Activated CD4-positive, alpha-beta T cell treated with anti-CD3 and anti-CD28 coated beads, Interleukin-2, amount 50 U/mL, for 48 hours (primary cell): ENCODE measurements at regions not wholly inside any gene's neighbourhood (a gene's known extent, or its start where the extent isn't known, plus 50 kb on each side); places are given as distances from the start of the nearest gene placed in this dataset.
A peak's percentile ranks its signal among the peaks of the same experiment; 100 is the strongest.
"Not testable (repeated sequence)": the region's sequence is repeated elsewhere in the genome, so short reads cannot be mapped to it uniquely, and the experiment has no call there.

ENCODE experiments used
- DNase-seq, 2 experiments: peaks; one replicate each; pipeline ENCODE4 v3.0.0-alpha.2; 2020

DNA sequence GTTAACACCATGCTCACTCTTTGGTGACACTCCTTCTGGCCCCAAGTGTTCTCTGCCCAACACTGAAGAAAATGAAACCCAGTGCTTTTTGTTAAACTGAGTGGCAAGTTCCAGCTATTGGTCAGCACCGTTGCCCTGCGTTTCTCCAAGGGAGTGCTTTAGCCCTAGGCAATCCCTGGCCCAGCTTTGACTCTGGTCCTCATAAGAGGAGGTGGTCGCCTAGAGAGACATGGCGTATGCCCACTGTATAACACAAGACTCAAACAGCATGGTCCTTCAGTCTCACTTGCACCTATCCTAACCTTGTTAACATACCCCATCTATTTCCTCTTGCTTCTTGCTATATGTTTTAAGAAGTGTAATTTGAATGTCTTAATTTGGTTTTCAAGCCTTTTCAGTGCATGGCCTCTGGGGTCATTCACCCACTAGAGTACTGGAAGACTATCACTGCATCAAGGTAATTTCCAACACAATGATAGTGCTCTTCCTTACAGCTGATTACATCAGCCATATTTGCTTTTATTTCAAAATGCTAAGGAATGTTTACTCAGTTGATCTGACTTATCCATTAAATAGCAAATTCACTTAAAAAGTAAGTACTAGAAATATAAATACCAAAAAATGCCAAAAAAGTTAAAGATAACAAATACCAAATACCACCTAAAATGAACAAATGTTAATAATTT is 190.5 kb upstream of the SOX21 start:
- DNase-seq = no peak

DNA sequence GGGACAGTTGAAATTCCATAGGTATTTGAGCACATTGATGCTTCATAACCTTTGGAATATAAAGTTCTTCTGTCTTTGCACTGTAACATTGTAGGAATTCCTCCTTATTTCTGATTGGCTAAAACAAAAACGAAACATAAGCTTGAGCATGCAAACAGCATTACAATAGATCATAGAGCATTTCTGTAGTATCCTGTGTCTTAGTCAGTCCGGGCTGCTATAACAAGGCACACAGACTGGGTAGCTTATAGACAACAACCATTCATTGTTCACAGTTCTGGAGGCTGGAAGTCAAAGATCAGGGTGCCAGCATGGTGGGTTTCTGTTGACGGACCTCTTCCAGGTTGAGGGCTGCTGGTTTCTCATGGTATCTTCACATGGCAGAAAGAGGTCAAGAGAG is 188.7 kb upstream of the SOX21 start:
- DNase-seq = no peak

DNA sequence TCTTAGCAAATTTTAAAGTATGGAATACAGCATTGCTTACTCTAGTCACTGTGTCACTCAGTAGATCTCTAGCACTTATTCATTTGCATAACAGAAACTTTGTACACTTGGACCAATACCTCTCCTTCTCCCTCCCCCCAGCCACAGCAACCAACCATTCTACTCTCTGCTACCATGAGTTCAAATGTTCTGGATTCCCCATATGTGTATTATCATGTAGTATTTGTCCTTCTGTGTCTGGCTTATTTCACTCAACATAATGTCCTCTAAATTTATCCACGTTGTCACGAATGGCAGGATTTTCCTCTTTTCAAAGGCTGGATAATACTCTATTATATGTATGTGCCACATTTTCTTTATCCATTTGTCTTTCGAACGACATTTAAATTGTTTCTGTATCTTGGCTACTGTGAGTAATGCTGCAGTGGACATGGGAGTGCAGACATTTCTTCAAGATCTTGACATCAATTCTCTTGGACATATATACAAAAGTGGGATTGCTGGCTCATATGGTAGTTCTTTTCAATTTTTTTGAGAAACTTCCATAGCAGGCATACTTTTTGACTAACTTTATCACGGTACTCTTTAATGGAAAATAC is 184.5 kb upstream of the SOX21 start:
- no peak for DNase-seq

DNA sequence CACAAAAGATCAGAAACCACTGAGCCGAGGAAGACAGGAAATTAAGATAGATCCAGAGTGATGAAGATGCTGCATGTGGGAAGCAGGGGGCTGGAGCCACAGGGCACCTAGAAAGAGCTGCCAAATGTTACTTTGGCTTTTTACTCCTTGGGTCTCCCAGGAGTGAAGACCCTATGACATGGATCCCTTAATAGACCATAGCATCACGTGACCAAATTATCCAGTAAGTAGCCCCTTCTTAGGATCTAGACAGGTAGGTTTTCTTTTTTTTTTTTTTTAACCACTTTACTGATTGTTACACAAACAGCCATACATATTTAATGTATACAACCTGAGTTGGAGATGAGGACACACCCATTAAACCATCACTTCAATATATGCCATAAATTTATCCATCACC is 183.9 kb upstream of the SOX21 start:
- DNase-seq = no peak

DNA sequence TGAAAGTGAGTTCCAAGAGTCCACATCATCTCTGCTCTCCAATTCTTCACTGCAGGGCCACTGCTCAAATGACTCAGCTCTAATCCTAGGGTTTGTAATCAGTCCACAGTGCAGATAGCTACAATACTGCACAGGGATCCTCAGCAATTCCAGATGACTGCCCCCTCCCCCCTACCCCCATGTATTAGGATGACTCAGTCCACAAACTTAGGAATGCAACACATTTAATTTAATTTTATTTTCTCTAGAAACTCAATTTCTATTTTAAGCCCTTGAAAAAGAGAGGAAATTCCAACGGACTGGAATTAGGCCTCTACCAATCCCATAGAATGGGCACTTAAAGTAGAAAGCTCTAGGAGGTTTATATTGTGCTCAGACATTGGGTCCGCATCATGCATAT is 173.8 kb upstream of the SOX21 start:
- DNase-seq = no peak

GRCh38 chr13:94880463-94880862 is 168.1 kb upstream of the SOX21 start:
- DNase-seq = no peak

DNA sequence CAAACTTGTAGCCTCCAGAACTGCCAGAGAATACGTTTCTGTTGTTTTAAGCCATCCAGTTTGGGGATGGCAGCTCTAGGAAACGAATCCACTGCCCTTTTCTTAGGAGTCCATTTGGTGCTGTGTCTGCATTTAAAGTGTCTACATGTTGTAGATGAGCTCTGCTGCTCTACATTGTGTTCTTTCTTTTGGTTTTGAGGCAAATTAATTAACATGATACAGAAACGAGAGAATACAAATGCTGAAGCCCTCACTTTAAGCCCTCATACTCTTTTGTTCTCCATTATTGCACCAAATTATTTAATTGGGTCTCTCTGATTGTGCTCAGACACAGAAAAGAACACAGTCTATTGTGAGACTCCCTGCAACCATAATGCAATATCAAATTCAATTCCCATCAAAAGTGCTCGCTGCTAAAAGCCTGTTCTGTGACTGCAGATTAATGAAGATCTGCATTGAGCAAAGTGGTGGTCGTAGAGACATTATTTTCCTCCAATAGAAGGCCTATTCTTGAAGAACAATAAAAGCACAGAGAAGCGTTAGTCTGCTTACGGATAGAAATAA is 166.3 kb upstream of the SOX21 start:
- no peak for DNase-seq

GRCh38 chr13:94864474-94864873 is 152.1 kb upstream of the SOX21 start:
- DNase-seq = no peak

DNA sequence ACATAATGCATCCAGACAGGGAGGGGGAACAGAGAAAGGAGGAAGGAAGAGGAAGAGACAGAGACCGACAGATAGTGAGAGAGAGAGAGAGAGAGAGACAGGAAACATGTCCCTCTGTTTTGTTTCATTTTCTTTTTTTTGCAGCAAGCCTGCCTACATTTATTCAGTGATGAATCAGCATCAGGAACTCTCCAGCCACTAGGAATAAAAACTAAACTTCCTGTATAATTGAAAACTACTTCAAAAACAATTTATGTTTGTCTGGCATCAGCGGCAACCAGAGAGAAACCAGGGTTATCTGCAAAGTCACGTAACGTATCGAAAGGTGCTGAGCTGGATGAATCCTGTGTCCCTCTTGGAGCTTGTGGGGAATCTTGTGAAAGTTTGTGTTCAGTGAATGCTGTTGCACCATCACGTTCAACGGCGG is 148.6 kb upstream of the SOX21 start:
- DNase-seq = peak in 1 of 2 experiments; percentile 4

- no peak for DNase-seq
These were observed 147.5 kb upstream of the SOX21 start for GRCh38 chr13:94859811-94860210.

- no peak for DNase-seq
These were observed 146.9 kb upstream of the SOX21 start for GRCh38 chr13:94859278-94859691.

DNA sequence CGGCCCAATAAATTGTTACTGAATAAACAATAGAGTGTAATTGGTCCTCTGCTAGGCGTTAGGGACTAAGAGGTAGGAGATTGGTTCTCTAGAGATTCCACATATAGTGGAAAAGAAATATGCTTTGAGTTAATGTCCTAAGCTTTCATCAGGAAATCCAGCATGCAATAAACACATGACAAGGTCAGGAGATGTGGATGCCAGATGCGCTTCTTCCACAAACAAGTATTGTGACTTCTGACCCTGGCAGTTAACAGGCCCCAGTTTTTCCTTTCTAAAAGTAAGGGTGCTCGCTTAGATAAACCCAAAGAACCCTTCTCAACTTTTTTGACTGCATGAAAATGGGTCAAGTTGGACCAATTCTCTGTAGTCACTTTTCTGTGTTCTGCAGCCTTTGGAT is 146.5 kb upstream of the SOX21 start:
- DNase-seq = no peak

DNA sequence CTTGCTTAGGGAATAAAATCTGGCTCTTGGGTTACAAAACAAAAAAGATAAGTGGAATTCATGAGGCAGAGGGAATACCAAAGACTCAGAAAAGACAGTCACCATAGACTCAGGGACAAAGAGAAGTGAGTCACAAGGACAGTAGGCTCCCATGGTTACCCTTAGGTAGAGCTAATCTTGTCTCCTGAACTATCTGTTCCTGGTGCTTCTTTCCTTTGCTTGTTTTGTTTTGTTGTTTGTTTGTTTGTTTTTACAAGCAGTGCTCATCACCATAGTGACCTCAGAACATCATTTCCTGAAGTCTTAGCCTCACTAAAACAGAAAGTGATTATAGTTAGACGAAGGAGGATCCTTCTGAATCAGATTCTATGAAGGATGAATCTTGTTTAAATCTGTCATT is 142.3 kb upstream of the SOX21 start:
- DNase-seq = no peak

DNA sequence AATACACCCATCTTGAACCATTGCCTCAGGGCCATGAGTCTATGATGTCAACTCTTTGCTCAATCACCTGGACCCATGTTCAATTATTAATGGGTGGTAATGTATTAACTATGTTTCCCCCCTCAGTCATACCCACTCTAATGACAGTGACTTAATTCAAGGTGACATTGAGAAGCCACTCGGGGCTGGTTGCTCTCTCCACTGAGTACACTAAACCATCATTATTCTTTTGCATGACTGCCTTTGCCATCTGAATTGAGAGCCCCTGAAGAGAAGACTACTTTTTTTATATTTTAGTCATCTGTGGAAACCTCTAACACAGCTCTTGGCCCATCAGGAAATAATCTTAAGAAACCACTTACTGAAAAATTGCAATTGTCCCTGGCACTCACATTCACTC is 139.2 kb upstream of the SOX21 start:
- DNase-seq = no peak

DNA sequence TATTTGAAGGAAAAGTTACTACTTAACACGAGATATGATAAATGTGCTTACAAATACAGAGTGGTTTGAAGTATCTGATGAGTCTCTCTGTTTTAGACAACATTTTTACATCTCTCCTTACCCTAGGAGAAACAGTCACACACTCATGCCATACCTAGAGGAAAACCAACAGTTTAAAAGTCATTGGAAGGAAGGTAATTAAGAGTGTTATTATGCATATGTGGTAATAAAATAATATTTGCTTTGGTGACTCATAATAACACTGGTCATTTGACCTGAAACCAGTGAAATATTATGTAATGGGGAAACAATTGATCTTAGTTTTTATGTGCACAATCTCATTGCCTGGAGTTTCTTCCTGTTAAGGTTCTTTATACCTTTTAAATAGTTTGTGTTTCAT is 136.9 kb upstream of the SOX21 start:
- DNase-seq = no peak

- DNase-seq = no peak
These were observed 130.6 kb upstream of the SOX21 start for GRCh38 chr13:94842901-94843300.

DNA sequence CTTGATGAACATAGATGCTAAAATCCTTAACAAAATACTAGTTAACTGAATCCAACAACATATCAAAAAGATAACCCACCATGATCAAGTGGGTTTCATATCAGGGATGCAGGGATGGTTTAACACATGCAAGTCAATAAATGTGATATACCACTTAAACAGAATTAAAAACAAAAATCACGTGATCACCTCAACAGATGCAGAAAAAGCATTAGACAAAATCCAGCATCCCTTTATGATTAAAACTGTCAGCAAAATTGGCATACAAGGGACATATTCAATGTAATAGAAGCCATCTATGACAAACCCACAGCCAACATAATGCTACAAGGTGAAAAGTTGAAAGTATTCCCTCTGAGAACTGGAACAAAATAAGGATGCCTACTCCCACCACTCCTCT is 124.7 kb upstream of the SOX21 start:
- not testable (repeated sequence) for DNase-seq

DNA sequence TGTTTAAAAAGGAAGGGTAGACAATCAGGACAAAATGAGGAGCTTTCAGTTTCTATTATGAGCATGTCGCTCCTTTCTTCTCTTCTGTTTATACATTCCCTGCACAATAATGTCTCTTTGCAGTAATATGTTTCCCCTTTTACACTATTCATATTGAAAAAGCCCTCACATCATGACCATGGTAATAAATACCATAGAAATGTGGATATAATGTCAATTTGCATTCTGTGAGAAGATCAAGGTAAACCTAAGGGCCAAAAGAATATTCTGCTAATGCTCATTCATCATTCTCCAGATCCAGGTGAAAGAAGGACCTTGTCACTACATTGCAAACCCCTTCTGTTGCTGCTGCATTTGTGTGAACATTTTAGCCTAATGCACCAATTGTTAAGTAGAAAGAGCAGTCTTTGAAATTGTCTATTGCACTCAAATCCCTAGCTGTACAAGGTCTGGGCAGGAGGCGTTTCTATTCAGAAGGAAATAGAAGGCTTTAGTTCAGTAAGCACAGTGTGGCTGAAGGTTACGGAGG is 117.6 kb upstream of the SOX21 start:
- no peak for DNase-seq

GRCh38 chr13:94829185-94829836 is 117.0 kb upstream of the SOX21 start:
- DNase-seq = no peak

DNA sequence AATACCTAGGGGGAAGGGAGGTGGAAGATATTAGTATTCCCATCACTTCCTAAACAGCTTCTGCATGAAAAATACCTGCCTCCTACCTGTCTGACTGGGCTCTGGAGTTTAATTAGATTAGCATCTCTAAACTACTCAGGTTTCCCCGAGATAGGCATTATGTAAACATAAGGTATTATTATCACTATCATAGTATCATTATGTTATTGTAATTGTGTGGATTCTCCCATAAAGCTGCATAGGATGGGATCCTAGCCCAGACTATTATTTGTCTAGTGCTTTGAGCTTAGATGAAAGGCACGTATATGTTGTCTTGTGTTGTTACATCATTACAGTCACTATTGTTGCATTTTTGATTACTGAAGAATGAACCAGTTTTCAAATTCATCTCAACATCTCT is 115.2 kb upstream of the SOX21 start:
- no peak for DNase-seq

- DNase-seq = no peak
These were observed 113.2 kb upstream of the SOX21 start for GRCh38 chr13:94825507-94825906.

GRCh38 chr13:94824601-94825000 is 112.3 kb upstream of the SOX21 start:
- DNase-seq = no peak

DNA sequence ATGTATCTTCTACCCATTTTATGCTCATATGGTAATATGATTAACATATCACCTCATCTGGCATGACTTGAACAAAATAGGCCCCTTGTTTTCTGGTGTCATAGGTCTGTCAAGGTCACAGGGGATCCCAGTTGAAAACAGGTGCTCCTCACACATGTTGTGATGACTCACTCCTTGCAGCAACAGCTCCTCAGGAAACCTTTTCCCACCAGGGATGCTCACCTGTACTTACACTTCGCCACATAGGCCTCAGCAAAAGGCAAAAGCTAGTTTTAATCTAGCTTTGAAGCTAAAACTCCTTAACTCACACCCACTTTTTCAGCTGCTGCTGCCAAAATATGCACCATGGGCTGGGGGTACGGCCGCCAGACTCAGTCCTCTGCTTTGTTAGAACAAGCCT is 110.0 kb upstream of the SOX21 start:
- no peak for DNase-seq

DNA sequence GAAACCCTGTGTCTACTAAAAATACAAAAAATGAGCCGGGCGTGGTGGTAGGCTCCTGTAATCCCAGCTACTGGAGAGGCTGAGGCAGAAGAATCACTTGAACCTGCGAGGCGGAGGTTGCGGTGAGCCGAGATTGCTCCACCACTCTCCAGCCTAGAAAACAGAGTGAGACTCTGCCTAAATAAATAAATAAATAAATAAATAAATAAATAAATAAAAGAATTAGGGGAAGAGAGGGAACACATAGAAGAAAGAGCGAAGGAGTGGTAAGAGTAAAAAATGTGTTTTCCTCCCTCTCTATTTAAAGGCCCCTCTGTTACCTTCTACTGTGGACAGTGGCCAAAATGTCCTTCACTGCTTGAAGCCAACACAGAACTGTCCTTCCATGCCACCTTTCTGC is 103.9 kb upstream of the SOX21 start:
- DNase-seq = no peak
